22Rv1 (cell line): ENCODE measurements at regions not wholly inside any gene's neighbourhood (a gene's known extent, or its start where the extent isn't known, plus 50 kb on each side); places are given as distances from the start of the nearest gene placed in this dataset.

ENCODE experiments used
- CTCF ChIP-seq: fragments of 450-650 bp; IDR thresholded peaks from 2 replicates; pipeline ENCODE4 v1.5.1; 2017; ENCODE audit warnings: mild to moderate bottlenecking
- ZFX ChIP-seq: fragments of 450-650 bp; IDR thresholded peaks from 2 replicates; pipeline ENCODE4 v1.6.1; 2017; ENCODE audit warnings: antibody characterized with exemption, borderline replicate concordance

GRCh38 chr10:121303287-121303890 is 294.9 kb downstream of the FGFR2 start:
- TF ChIP-seq CTCF, result no peak
- TF ChIP-seq ZFX, result no peak
